GM12878 (cell line): ENCODE measurements at regions not wholly inside any gene's neighbourhood (a gene's known extent, or its start where the extent isn't known, plus 50 kb on each side); places are given as distances from the start of the nearest gene placed in this dataset.

Experiments
- ATF7 ChIP-seq: fragments of 450-650 bp; IDR thresholded peaks from 2 replicates; pipeline ENCODE4 v1.6.1; 2016; ENCODE audit warnings: low read depth, mild to moderate bottlenecking
- CBX5 ChIP-seq: sonication (generic); IDR thresholded peaks from 2 replicates; pipeline ENCODE4 v1.6.1; 2016; ENCODE audit warnings: low read depth, moderate library complexity, mild to moderate bottlenecking, inconsistent platforms
- IKZF1 ChIP-seq: fragments of 450-650 bp; conservative IDR thresholded peaks from 2 replicates; pipeline ENCODE4 v1.6.1; 2017; ENCODE audit warnings: antibody characterized with exemption, mild to moderate bottlenecking
- POLR2A ChIP-seq: IDR thresholded peaks from 2 replicates; pipeline ENCODE4 v1.6.1; 2011; ENCODE audit warnings: low read depth, mild to moderate bottlenecking, low read length
- POLR2AphosphoS5 ChIP-seq: IDR thresholded peaks from 2 replicates; pipeline ENCODE4 v1.6.1; 2011; ENCODE audit warnings: mild to moderate bottlenecking, low read length, inconsistent platforms
- SIN3A ChIP-seq: IDR thresholded peaks from 2 replicates; pipeline ENCODE4 v1.6.1; 2012; ENCODE audit warnings: low read depth, low read length, improper control_type of control experiment
- SMAD5 ChIP-seq: IDR thresholded peaks from 2 replicates; pipeline ENCODE4 v1.6.1; 2016; ENCODE audit warnings: antibody characterized with exemption, low read depth
- TARDBP ChIP-seq: IDR thresholded peaks from 2 replicates; pipeline ENCODE4 v1.6.1; 2016; ENCODE audit warnings: borderline replicate concordance
- ZNF274 ChIP-seq: IDR thresholded peaks from one replicate; pipeline ENCODE4 v1.8.0; 2011; ENCODE audit not compliant: insufficient read length, insufficient read depth
- TF ChIP-seq, protein P1 (sequence below), 3 experiments: IDR thresholded peaks in 2 of 3; conservative IDR thresholded peaks in 1 of 3; 2 replicates each; pipeline ENCODE4 v1.5.1; 2011; ENCODE audit warnings: low read depth in 3 of 3, low read length in 3 of 3, mild to moderate bottlenecking in 3 of 3, control low read depth in 2 of 3, moderate library complexity in 2 of 3, inconsistent platforms in 1 of 3, mixed read lengths in 1 of 3; ENCODE audit not compliant: control insufficient read depth in 2 of 3, insufficient read depth in 1 of 3; ENCODE audit errors: extremely low read depth in 1 of 3

DNA sequence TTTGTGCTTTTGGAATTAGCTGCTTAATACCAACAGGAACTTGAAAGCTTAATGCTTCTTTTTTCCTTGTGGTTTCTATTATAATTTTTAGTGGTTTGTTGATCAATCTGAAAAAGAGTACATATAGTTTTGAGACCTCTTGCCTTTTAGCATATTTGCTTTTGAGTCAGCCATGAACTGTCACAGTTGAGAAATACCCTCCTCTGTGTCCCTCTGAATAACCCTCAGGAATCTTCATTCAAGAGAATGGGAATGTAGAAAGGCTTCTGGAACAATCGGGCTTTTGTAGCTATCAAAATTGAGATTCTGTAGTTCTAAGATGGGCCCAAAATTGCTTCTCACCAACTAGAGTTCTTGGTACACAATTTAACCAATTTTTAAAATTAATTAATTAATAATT is 451.1 kb upstream of the TRIB2 start:
- TF ChIP-seq POLR2A (no peak), SIN3A (no peak), POLR2AphosphoS5 (no peak), TARDBP (no peak), CBX5 (no peak), ZNF274 (no peak), ATF7 (no peak), SMAD5 (no peak), IKZF1 (no peak)
- TF ChIP-seq, protein P1, sequence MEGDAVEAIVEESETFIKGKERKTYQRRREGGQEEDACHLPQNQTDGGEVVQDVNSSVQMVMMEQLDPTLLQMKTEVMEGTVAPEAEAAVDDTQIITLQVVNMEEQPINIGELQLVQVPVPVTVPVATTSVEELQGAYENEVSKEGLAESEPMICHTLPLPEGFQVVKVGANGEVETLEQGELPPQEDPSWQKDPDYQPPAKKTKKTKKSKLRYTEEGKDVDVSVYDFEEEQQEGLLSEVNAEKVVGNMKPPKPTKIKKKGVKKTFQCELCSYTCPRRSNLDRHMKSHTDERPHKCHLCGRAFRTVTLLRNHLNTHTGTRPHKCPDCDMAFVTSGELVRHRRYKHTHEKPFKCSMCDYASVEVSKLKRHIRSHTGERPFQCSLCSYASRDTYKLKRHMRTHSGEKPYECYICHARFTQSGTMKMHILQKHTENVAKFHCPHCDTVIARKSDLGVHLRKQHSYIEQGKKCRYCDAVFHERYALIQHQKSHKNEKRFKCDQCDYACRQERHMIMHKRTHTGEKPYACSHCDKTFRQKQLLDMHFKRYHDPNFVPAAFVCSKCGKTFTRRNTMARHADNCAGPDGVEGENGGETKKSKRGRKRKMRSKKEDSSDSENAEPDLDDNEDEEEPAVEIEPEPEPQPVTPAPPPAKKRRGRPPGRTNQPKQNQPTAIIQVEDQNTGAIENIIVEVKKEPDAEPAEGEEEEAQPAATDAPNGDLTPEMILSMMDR (IDR thresholded peaks at IDR 0.05 in 2 of 3, conservative IDR thresholded peaks at IDR 0.05 in 1 of 3; ENCODE audit: control insufficient read depth in 2 of 3, extremely low read depth in 1 of 3, insufficient read depth in 1 of 3, low read depth in 3 of 3, low read length in 3 of 3), result no peak
